GM12878 (cell line): ENCODE measurements at regions not wholly inside any gene's neighbourhood (a gene's known extent, or its start where the extent isn't known, plus 50 kb on each side); places are given as distances from the start of the nearest gene placed in this dataset.

Experiments used
- ATAC-seq: fragments of 200-7000 bp; cut with Tn5 transposase; 3 replicates; pipeline ENCODE4 v1.9.1; 2020; ENCODE audit warnings: mild to moderate bottlenecking, moderate library complexity
- BruUV-seq: library from RNA; stranded (reverse); fragments of 400-500 nt; replicated peaks from 2 replicates; lab custom pipeline; 2021; lab: Mats Ljungman, UMichigan
- CTCF ChIA-PET: fragments of 300-600 bp; sonication (Branson Sonifier 250); formaldehyde crosslinking; extraction: SDS; loops from one replicate; lab custom pipeline; 2021; ENCODE audit warnings: inconsistent platforms; lab: Yijun Ruan, JAX
- POLR2A ChIA-PET: fragments of 350-600 bp; formaldehyde crosslinking; extraction: SDS; loops from one replicate; lab custom pipeline; 2021; ENCODE audit warnings: inconsistent platforms; lab: Charles Lee
- RAD21 ChIA-PET: fragments of 300-600 bp; sonication (Branson Sonifier 250); formaldehyde crosslinking; loops from one replicate; lab custom pipeline; 2023; ENCODE audit warnings: antibody characterized with exemption; ENCODE audit not compliant: unreplicated experiment; lab: Charles Lee
- SMC1A ChIA-PET: fragments of 300-600 bp; sonication (Branson Sonifier 250); formaldehyde crosslinking; loops from one replicate; lab custom pipeline; 2023; ENCODE audit not compliant: unreplicated experiment, uncharacterized antibody; lab: Charles Lee
- DNase-seq: peaks from one replicate; pipeline ENCODE4 v3.0.0-alpha.2; 2011; ENCODE audit warnings: low read depth, low spot score
- FAIRE-seq: peaks from 3 replicates; lab custom pipeline; 2011; peaks lifted over from hg19 to GRCh38; lab: Jason Lieb, UNC
- H2AFZ ChIP-seq: 2 replicates; pipeline ENCODE4 v1.6.0; 2011; ENCODE audit warnings: low read depth, low read length, control low read depth; ENCODE audit not compliant: control insufficient read depth
- H3K27ac ChIP-seq: 2 replicates; pipeline ENCODE4 v1.5.1; 2011; ENCODE audit warnings: control low read depth; ENCODE audit not compliant: control insufficient read depth, insufficient read depth
- H3K27me3 ChIP-seq, 2 experiments: replicated peaks in 1 of 2; 2 replicates each; pipeline versions ENCODE4 v1.6.0 to v1.6.1; 2011; ENCODE audit warnings: low read length in 1 of 2; ENCODE audit not compliant: control insufficient read depth in 2 of 2, insufficient read depth in 2 of 2
- H3K36me3 ChIP-seq, 2 experiments: 2 replicates each; pipeline ENCODE4 v1.5.1; 2011; ENCODE audit warnings: low read length in 1 of 2; ENCODE audit not compliant: control insufficient read depth in 2 of 2, insufficient read depth in 2 of 2
- H3K4me1 ChIP-seq: 2 replicates; pipeline ENCODE4 v1.6.1; 2011; ENCODE audit warnings: mild to moderate bottlenecking, low read length, moderate library complexity, mixed read lengths; ENCODE audit not compliant: control insufficient read depth, insufficient read depth
- H3K4me2 ChIP-seq: 2 replicates; pipeline ENCODE4 v1.6.0; 2011; ENCODE audit warnings: control low read depth; ENCODE audit not compliant: control insufficient read depth, insufficient read depth
- H3K4me3 ChIP-seq: fragments of 200-600 bp; sonication (generic); 2 replicates; pipeline ENCODE4 v1.5.1; 2016
- H3K79me2 ChIP-seq: 2 replicates; pipeline ENCODE4 v1.6.0; 2011; ENCODE audit warnings: low read length; ENCODE audit not compliant: control insufficient read depth, insufficient read depth
- H3K9ac ChIP-seq: 2 replicates; pipeline ENCODE4 v1.8.0; 2011; ENCODE audit warnings: low read length, control low read depth, mixed read lengths; ENCODE audit not compliant: control insufficient read depth, insufficient read depth
- H3K9me3 ChIP-seq: replicated peaks from 3 replicates; pipeline ENCODE4 v1.5.1; 2011; ENCODE audit warnings: mild to moderate bottlenecking, low read length; ENCODE audit not compliant: control insufficient read depth, insufficient read depth
- H4K20me1 ChIP-seq: 2 replicates; pipeline ENCODE4 v1.6.0; 2011; ENCODE audit not compliant: control insufficient read depth, insufficient read depth
- BACH1 ChIP-seq: fragments of 450-650 bp; IDR thresholded peaks from 2 replicates; pipeline ENCODE4 v1.6.1; 2017; ENCODE audit warnings: mild to moderate bottlenecking, borderline replicate concordance
- CEBPB ChIP-seq, 2 experiments: fragments of 150-350 bp in 1 of 2; IDR thresholded peaks; 2 replicates each; pipeline ENCODE4 v1.6.1; 2012 to 2014; ENCODE audit warnings: low read depth in 2 of 2, low read length in 2 of 2, borderline replicate concordance in 1 of 2, inconsistent platforms in 1 of 2
- HDAC2 ChIP-seq: fragments of 200-600 bp; sonication (generic); IDR thresholded peaks from 2 replicates; pipeline ENCODE4 v1.6.1; 2017
- IRF4 ChIP-seq: IDR thresholded peaks from 2 replicates; pipeline ENCODE4 v1.6.1; 2011; ENCODE audit warnings: low read depth, low read length
- POLR2A ChIP-seq: IDR thresholded peaks from 2 replicates; pipeline ENCODE4 v1.6.1; 2011; ENCODE audit warnings: low read depth, mild to moderate bottlenecking, low read length
- WGBS: methylation state at CpG from one replicate; pipeline ENCODE4 v1.1.6; 2016; ENCODE audit warnings: low lambda C conversion rate; ENCODE audit not compliant: insufficient replicate concordance, insufficient coverage; ENCODE audit errors: missing lambda C conversion rate; 5-methylcytosine and 5-hydroxymethylcytosine counted together
- in situ Hi-C: fragments of 300-500 bp; cut with MboI; formaldehyde crosslinking; loops from 9 replicates; pipeline ENCODE4 v1.14.3; 2018; ENCODE audit warnings: mixed read lengths
- intact Hi-C: fragments of 100-400 bp; cut with micrococcal nuclease; formaldehyde crosslinking; loops from one replicate; pipeline ENCODE4 v1.14.2; 2022; ENCODE audit not compliant: unreplicated experiment
- TF ChIP-seq, protein P1 (sequence below): IDR thresholded peaks from 2 replicates; pipeline ENCODE4 v1.6.1; 2012; ENCODE audit warnings: low read length, inconsistent platforms
- TF ChIP-seq, protein P2 (sequence below): fragments of 450-650 bp; IDR thresholded peaks from 2 replicates; pipeline ENCODE4 v1.6.1; 2016; ENCODE audit warnings: mild to moderate bottlenecking, moderate library complexity, borderline replicate concordance
- TF ChIP-seq, protein P3 (sequence below): IDR thresholded peaks from 2 replicates; pipeline ENCODE4 v1.6.1; 2012; ENCODE audit warnings: low read depth, low read length, improper control_type of control experiment

DNA sequence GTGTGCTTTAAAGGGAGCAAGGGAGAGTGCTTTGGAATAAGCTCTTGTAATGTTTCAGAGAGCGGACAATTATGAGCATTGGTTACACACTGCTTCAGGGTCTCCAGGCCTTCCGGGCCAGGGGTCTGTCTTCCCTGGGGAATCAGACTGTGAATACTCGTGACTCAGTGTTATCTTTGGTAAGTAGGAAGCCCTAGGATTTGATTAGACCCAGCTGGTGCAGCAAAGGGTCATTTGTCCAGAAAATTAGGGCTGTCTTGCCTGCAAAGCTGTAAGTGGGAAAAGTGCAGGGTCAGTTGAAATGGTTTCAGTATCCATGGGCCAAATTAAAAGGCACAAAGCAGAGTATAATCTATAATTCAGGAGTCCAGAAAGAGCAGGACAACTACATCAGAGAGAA, 475.6 kb downstream of the MED13L start:
- H2AFZ ChIP-seq, result no peak overlapping the region
- H4K20me1 ChIP-seq, result no peaks in the 10 kb centered on the region
- no peaks in the 10 kb centered on the region for H3K9me3 ChIP-seq
- SMC1A ChIA-PET, result no interaction called here
- no peaks in the 10 kb centered on the region for H3K27me3 ChIP-seq
- H3K9ac ChIP-seq, result no peak overlapping the region
- RAD21 ChIA-PET, result no interaction called here
- no peak for DNase-seq
- WGBS, result 29% methylated on average over 3 of the region's 3 CpGs
- H3K79me2 ChIP-seq, result no peaks in the 10 kb centered on the region
- no peak overlapping the region for H3K4me3 ChIP-seq
- BruUV-seq, result no TSS peak
- POLR2A ChIA-PET, result no interaction called here
- CTCF ChIA-PET, result interaction anchor here (0.6 kb wide), 2 partner anchors 61 to 700 kb away, joined by 3 to 5 read pairs; no protein-coding TSS in a partner anchor
- no peak for ATAC-seq
- FAIRE-seq, result no peak
- H3K4me2 ChIP-seq, result no peak overlapping the region
- no peak overlapping the region for H3K27ac ChIP-seq
- no peaks in the 10 kb centered on the region for H3K4me1 ChIP-seq
- no peak for TF ChIP-seq HDAC2
- TF ChIP-seq IRF4, result no peak
- no peak for TF ChIP-seq CEBPB (IDR thresholded peaks at IDR 0.05; ENCODE audit: borderline replicate concordance in 1 of 2, low read depth in 2 of 2, low read length in 2 of 2)
- TF ChIP-seq, protein P1, sequence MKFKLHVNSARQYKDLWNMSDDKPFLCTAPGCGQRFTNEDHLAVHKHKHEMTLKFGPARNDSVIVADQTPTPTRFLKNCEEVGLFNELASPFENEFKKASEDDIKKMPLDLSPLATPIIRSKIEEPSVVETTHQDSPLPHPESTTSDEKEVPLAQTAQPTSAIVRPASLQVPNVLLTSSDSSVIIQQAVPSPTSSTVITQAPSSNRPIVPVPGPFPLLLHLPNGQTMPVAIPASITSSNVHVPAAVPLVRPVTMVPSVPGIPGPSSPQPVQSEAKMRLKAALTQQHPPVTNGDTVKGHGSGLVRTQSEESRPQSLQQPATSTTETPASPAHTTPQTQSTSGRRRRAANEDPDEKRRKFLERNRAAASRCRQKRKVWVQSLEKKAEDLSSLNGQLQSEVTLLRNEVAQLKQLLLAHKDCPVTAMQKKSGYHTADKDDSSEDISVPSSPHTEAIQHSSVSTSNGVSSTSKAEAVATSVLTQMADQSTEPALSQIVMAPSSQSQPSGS, result no peak
- TF ChIP-seq, protein P2, sequence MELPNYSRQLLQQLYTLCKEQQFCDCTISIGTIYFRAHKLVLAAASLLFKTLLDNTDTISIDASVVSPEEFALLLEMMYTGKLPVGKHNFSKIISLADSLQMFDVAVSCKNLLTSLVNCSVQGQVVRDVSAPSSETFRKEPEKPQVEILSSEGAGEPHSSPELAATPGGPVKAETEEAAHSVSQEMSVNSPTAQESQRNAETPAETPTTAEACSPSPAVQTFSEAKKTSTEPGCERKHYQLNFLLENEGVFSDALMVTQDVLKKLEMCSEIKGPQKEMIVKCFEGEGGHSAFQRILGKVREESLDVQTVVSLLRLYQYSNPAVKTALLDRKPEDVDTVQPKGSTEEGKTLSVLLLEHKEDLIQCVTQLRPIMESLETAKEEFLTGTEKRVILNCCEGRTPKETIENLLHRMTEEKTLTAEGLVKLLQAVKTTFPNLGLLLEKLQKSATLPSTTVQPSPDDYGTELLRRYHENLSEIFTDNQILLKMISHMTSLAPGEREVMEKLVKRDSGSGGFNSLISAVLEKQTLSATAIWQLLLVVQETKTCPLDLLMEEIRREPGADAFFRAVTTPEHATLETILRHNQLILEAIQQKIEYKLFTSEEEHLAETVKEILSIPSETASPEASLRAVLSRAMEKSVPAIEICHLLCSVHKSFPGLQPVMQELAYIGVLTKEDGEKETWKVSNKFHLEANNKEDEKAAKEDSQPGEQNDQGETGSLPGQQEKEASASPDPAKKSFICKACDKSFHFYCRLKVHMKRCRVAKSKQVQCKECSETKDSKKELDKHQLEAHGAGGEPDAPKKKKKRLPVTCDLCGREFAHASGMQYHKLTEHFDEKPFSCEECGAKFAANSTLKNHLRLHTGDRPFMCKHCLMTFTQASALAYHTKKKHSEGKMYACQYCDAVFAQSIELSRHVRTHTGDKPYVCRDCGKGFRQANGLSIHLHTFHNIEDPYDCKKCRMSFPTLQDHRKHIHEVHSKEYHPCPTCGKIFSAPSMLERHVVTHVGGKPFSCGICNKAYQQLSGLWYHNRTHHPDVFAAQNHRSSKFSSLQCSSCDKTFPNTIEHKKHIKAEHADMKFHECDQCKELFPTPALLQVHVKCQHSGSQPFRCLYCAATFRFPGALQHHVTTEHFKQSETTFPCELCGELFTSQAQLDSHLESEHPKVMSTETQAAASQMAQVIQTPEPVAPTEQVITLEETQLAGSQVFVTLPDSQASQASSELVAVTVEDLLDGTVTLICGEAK, result no peak
- no peak for TF ChIP-seq POLR2A
- no peak for TF ChIP-seq BACH1
- TF ChIP-seq, protein P3, sequence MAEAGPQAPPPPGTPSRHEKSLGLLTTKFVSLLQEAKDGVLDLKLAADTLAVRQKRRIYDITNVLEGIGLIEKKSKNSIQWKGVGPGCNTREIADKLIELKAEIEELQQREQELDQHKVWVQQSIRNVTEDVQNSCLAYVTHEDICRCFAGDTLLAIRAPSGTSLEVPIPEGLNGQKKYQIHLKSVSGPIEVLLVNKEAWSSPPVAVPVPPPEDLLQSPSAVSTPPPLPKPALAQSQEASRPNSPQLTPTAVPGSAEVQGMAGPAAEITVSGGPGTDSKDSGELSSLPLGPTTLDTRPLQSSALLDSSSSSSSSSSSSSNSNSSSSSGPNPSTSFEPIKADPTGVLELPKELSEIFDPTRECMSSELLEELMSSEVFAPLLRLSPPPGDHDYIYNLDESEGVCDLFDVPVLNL, result no peak
- in situ Hi-C loops, result no loop called here
- H3K36me3 ChIP-seq, result no peaks in the 10 kb centered on the region
- intact Hi-C loops, result no loop called here
